GM18519 (cell line): ENCODE measurements at regions not wholly inside any gene's neighbourhood (a gene's known extent, or its start where the extent isn't known, plus 50 kb on each side); places are given as distances from the start of the nearest gene placed in this dataset.
"Not testable (repeated sequence)": the region's sequence is repeated elsewhere in the genome, so short reads cannot be mapped to it uniquely, and the experiment has no call there.

Source experiments
- ATAC-seq: cut with Tn5 transposase; IDR thresholded peaks from one replicate; pipeline ENCODE4 v1.9.1; 2021; ENCODE audit warnings: mild to moderate bottlenecking, moderate library complexity; ENCODE audit not compliant: unreplicated experiment, low FRiP score

- ATAC-seq, result no peak
These were observed 308.4 kb downstream of the BRD1 start for GRCh38 chr22:49519117-49519737.

- ATAC-seq, result no peak
These were observed 309.2 kb downstream of the BRD1 start for GRCh38 chr22:49518436-49518970.

DNA sequence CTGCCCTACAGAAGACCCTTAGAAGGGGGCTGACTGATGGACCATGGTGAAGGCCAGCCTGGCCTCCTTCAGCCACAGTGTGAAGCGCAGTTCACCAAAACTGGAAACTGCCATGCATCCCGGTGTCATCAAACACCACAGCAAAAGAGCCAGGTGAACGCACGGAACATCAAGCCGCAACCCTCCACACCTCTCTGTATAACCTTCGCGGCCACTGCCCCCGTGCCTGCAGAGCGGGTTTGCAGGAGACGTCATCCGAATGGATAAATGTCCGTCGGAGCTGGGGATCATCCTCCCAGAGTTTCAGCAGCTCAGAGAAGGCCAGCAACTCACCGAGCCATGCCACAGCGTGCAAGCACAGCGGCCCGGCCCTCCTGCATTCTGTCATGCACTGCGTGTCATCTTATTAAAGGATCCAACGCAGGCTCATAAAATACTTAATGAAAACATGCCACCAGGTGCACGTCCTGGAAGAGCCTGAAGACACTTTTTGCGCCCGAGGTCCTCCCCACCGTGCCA, 309.9 kb downstream of the BRD1 start:
- no peak for ATAC-seq

- ATAC-seq, result no peak
These were observed 310.5 kb downstream of the BRD1 start for GRCh38 chr22:49517211-49517610.

DNA sequence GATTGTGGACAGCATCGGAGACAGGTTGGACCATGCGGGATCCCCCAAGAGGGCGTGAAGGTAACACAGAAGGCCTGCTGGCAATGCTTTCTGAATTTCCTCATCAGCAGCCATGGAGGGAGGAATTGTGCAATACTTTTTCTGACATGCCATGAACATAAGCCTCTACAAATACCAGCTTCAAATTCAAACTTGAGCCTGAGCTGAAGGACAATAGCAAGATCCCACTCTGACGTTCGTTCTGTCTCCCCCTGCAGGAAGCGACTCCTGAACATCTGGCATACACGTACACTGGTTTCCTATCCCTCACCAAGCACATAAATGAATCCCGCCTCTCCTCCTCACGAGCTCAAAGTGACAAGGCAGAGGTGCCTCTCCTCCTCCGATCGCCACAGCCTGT, 312.2 kb downstream of the BRD1 start:
- no peak for ATAC-seq

DNA sequence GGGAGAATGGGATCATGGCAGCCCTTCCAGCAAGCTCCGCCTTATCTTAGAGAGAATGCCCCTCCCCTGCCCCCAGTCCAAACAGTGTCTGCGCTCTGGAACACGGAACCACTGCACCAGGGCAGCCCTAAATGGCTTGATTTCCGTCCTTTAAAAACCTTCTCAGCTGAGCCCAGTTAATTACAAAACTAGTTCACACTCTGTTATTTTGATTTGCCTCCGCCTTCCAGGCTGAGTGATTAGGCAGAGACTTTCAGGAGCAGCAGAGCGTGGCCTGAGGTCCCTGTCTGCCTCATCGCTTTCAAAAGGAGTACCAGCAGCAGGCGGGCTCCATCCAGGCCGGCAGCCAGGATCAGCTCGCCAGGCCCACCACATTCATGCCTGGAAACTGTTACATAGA, 313.0 kb downstream of the BRD1 start:
- ATAC-seq, result no peak

GRCh38 chr22:49514211-49514610, 313.5 kb downstream of the BRD1 start:
- no peak for ATAC-seq

GRCh38 chr22:49513358-49513851, 314.3 kb downstream of the BRD1 start:
- ATAC-seq, result no peak

- ATAC-seq, result no peak
These were observed 315.0 kb downstream of the BRD1 start for GRCh38 chr22:49512487-49513165.

- ATAC-seq, result not testable (repeated sequence)
These were observed 316.1 kb downstream of the BRD1 start for GRCh38 chr22:49511393-49512189.

GRCh38 chr22:49510718-49511117, 317.0 kb downstream of the BRD1 start:
- no peak for ATAC-seq

- ATAC-seq, result no peak
These were observed 318.7 kb downstream of the BRD1 start for GRCh38 chr22:49509016-49509415.

DNA sequence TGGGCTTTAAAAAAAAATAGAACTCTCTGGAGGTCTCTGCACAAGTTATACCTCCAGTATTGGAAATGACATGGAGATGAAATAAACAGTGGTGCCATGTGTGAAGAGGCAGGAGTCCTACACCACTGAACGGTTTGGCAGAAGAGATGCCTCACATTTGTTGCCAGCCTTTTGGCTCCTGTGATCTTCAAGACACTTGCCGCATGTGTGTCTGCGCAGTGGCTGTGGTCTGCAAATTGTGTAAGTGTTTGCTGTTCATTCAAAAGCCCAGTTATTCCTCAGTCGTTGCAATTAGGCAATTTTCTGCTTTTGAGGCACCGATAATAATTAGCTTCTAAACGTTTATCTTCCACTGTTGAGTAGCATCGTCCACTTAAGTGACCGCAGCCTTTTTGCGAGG, 319.1 kb downstream of the BRD1 start:
- ATAC-seq, result no peak

GRCh38 chr22:49507607-49508292, 319.9 kb downstream of the BRD1 start:
- ATAC-seq, result no peak

- ATAC-seq, result no peak
These were observed 321.7 kb downstream of the BRD1 start for GRCh38 chr22:49506010-49506400.

- ATAC-seq, result no peak
These were observed 322.2 kb downstream of the BRD1 start for GRCh38 chr22:49505337-49506009.

DNA sequence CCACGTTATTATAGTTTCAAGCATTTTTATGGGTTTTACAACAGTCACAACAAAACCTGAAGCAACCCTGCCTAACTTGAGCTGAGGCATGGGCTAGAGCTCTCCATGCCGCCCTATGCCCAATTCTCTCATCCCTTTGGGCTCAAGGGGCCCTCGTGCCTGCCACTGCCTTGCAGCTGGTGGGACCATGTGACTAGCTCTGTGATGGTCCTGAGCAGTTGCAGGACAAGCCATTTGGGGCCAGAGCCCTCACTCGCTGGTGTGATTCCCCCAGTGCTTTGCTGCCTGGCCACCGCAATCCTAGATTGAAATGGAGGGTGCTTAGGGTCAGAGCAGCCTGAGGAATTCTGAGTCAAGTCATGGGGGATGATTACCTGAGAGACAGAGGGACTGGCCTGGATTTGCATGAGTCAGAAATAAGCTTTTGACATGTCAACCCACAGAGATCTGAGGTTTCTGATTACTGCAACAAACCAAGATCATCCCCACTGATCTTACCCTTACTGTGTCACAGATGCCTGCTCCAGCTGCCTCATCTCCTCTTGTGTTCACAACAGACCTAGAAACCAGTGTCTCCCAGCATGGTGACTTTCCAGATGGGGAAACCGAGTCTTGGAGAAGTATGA, 323.7 kb downstream of the BRD1 start:
- peak; percentile 39 for ATAC-seq

- no peak for ATAC-seq
These were observed 324.4 kb downstream of the BRD1 start for GRCh38 chr22:49503321-49503720.

GRCh38 chr22:49502126-49502826, 325.4 kb downstream of the BRD1 start:
- ATAC-seq, result no peak
